Chondrocyte (in vitro differentiated cells): ENCODE measurements at regions not wholly inside any gene's neighbourhood (a gene's known extent, or its start where the extent isn't known, plus 50 kb on each side); places are given as distances from the start of the nearest gene placed in this dataset.
A peak's percentile ranks its signal among the peaks of the same experiment; 100 is the strongest.

Experiments used
- DNase-seq: peaks from one replicate; pipeline ENCODE4 v3.0.0; 2021; ENCODE audit warnings: mixed read lengths, low spot score
- H3K27ac Mint-ChIP-seq: one replicate; pipeline ENCODE4 v1.8.0; 2021; ENCODE audit warnings: mild to moderate bottlenecking, moderate library complexity, mixed read lengths; ENCODE audit not compliant: unreplicated experiment
- H3K27me3 Mint-ChIP-seq: 2 replicates; pipeline ENCODE4 v1.8.0; 2021; ENCODE audit warnings: low read depth, mixed read lengths
- H3K36me3 Mint-ChIP-seq: 2 replicates; pipeline ENCODE4 v1.8.0; 2021; ENCODE audit warnings: low read depth, mixed read lengths
- H3K4me1 Mint-ChIP-seq: 2 replicates; pipeline ENCODE4 v1.8.0; 2021; ENCODE audit warnings: low read depth, mild to moderate bottlenecking, mixed read lengths
- H3K4me3 Mint-ChIP-seq: one replicate; pipeline ENCODE4 v1.8.0; 2021; ENCODE audit warnings: mild to moderate bottlenecking, moderate library complexity, mixed read lengths; ENCODE audit not compliant: unreplicated experiment
- H3K9me3 Mint-ChIP-seq: 2 replicates; pipeline ENCODE4 v1.8.0; 2021; ENCODE audit warnings: low read depth, mixed read lengths
- CTCF ChIP-seq: fragments of 200-600 bp; sonication (generic); IDR thresholded peaks from 2 replicates; pipeline ENCODE4 v1.5.0; 2021; ENCODE audit warnings: antibody characterized with exemption, mild to moderate bottlenecking, moderate library complexity

- no peak for DNase-seq
- H3K4me3 Mint-ChIP-seq = no peak overlapping the region
- no peak overlapping the region for H3K27ac Mint-ChIP-seq
- peaks cover 41% of the 10 kb centered on the region for H3K4me1 Mint-ChIP-seq
- peak; percentile 55 for TF ChIP-seq CTCF
- no peaks in the 10 kb centered on the region for H3K9me3 Mint-ChIP-seq
- H3K27me3 Mint-ChIP-seq = no peaks in the 10 kb centered on the region
- no peaks in the 10 kb centered on the region for H3K36me3 Mint-ChIP-seq
Measured at GRCh38 chr6:14283600-14284235, 166.1 kb downstream of the CD83 start.

GRCh38 chr6:14284969-14285590, 167.5 kb downstream of the CD83 start:
- no peak for DNase-seq
- Mint-ChIP-seq H3K4me3 (no peak overlapping the region), H3K36me3 (no peaks in the 10 kb centered on the region), H3K27me3 (no peaks in the 10 kb centered on the region), H3K4me1 (peaks cover 41% of the 10 kb centered on the region), H3K27ac (peak overlapping the region; percentile 81), H3K9me3 (no peaks in the 10 kb centered on the region)
- TF ChIP-seq CTCF = no peak

GRCh38 chr6:14286144-14286543, 168.6 kb downstream of the CD83 start:
- no peak for TF ChIP-seq CTCF
- Mint-ChIP-seq H3K4me3 (no peak overlapping the region), H3K36me3 (no peaks in the 10 kb centered on the region), H3K4me1 (peaks cover 41% of the 10 kb centered on the region), H3K27me3 (no peaks in the 10 kb centered on the region), H3K27ac (peak overlapping the region; percentile 81), H3K9me3 (no peaks in the 10 kb centered on the region)
- no peak for DNase-seq

- no peaks in the 10 kb centered on the region for H3K9me3 Mint-ChIP-seq
- no peaks in the 10 kb centered on the region for H3K36me3 Mint-ChIP-seq
- no peaks in the 10 kb centered on the region for H3K27me3 Mint-ChIP-seq
- peaks cover 41% of the 10 kb centered on the region for H3K4me1 Mint-ChIP-seq
- no peak for TF ChIP-seq CTCF
- no peak for DNase-seq
- H3K27ac Mint-ChIP-seq = peak overlapping the region; percentile 81
- H3K4me3 Mint-ChIP-seq = no peak overlapping the region
Measured at GRCh38 chr6:14286634-14287428, 169.3 kb downstream of the CD83 start.

GRCh38 chr6:14287707-14288106, 170.1 kb downstream of the CD83 start:
- Mint-ChIP-seq H3K27ac (no peak overlapping the region), H3K9me3 (no peaks in the 10 kb centered on the region), H3K27me3 (no peaks in the 10 kb centered on the region), H3K4me3 (no peak overlapping the region), H3K36me3 (no peaks in the 10 kb centered on the region), H3K4me1 (peaks cover 41% of the 10 kb centered on the region)
- TF ChIP-seq CTCF = no peak
- no peak for DNase-seq
